GM12875 (cell line): ENCODE measurements at regions not wholly inside any gene's neighbourhood (a gene's known extent, or its start where the extent isn't known, plus 50 kb on each side); places are given as distances from the start of the nearest gene placed in this dataset.
"Not testable (repeated sequence)": the region's sequence is repeated elsewhere in the genome, so short reads cannot be mapped to it uniquely, and the experiment has no call there.

Experiments used
- H3K4me3 ChIP-seq: one replicate; pipeline ENCODE4 v1.5.1; 2011; ENCODE audit warnings: low read depth, low read length, control low read depth
- TF ChIP-seq, protein P1 (sequence below): IDR thresholded peaks from 2 replicates; pipeline ENCODE4 v1.5.1; 2011; ENCODE audit warnings: low read depth, mild to moderate bottlenecking, control low read depth, inconsistent platforms, low read length, moderate library complexity, borderline replicate concordance; ENCODE audit not compliant: insufficient read depth

- no peak overlapping the region for H3K4me3 ChIP-seq
- TF ChIP-seq, protein P1, sequence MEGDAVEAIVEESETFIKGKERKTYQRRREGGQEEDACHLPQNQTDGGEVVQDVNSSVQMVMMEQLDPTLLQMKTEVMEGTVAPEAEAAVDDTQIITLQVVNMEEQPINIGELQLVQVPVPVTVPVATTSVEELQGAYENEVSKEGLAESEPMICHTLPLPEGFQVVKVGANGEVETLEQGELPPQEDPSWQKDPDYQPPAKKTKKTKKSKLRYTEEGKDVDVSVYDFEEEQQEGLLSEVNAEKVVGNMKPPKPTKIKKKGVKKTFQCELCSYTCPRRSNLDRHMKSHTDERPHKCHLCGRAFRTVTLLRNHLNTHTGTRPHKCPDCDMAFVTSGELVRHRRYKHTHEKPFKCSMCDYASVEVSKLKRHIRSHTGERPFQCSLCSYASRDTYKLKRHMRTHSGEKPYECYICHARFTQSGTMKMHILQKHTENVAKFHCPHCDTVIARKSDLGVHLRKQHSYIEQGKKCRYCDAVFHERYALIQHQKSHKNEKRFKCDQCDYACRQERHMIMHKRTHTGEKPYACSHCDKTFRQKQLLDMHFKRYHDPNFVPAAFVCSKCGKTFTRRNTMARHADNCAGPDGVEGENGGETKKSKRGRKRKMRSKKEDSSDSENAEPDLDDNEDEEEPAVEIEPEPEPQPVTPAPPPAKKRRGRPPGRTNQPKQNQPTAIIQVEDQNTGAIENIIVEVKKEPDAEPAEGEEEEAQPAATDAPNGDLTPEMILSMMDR = no peak
Measured at GRCh38 chrX:3476973-3477372, 130.5 kb upstream of the MXRA5 start.

- not testable (repeated sequence) for H3K4me3 ChIP-seq
Measured at GRCh38 chrX:3470211-3470679, 123.8 kb upstream of the MXRA5 start.

DNA sequence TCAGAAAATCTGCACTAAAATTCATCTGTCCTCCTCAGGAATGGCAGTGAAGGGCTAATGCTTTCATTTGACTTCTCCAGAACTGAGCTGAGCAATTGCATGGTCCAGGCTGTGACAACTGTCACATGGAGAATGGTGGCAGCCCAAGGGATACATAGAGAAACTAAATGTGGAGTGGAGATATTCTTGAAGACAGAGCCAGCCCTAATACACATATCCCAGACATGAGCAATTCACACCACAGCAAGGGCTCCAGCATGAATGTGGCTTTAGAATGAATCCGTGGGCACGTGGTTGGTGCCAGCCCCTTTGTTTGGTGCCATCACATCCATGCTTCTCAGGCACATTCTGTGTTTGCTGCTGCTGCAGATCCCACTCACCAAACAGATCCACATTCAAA lies 121.6 kb upstream of the MXRA5 start:
- TF ChIP-seq, protein P1 = no peak
- H3K4me3 ChIP-seq = no peak overlapping the region

- TF ChIP-seq, protein P1 = no peak
- no peak overlapping the region for H3K4me3 ChIP-seq
Measured at GRCh38 chrX:3465017-3465416, 118.6 kb upstream of the MXRA5 start.

DNA sequence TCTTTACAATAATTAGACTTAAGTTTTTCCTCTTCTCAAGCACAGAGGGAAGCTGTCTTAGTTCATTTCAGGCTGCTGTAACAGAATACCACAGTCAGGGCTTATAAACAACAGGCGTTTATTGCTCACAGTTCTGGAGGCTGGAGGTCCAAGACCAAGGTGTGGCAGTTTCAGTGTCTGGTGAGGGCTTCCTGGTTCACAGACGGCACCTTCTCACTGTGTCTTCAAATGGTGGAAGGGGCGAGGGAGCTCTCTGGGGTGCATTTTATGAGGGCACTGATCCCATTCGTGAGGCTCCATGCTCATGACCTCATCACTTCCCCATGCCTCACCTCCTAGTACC lies 115.7 kb upstream of the MXRA5 start:
- no peak overlapping the region for H3K4me3 ChIP-seq
- TF ChIP-seq, protein P1 = no peak

DNA sequence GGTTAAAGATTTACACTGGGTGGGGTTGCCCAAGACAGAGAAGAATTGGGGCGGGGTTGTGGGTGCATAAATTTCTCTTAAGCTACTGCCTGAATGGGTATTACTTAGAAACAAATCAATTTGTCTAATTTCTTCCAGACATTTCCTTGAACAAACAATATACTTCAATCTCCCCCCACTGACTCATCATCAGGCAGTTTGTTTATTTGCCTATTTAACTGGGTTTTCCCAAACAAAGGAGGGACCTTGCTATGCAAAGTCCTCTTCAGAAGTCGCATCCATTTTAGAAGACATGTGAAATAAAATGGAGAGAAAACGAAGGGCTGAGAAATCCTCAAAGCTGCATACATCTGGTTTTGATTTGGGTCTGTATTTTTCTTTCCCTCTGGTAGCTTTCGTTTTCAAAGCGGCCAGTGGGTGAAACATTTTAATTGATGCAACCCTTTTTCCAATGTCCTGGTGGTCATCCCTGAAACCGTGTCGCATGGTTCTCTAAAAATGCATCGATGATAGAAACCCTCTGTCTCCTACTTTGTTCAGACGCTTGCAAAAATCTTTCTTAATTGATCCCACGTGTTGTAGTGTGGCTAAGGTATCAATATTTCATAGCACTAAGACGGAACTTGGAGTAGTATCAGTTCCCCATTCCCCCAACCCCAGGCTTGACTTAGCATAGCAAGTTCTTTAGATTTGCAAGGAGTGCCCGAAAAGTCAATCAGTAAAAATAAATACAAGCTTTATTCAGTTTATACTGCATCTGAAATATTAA lies 115.1 kb upstream of the MXRA5 start:
- TF ChIP-seq, protein P1 = no peak
- H3K4me3 ChIP-seq = no peak overlapping the region

DNA sequence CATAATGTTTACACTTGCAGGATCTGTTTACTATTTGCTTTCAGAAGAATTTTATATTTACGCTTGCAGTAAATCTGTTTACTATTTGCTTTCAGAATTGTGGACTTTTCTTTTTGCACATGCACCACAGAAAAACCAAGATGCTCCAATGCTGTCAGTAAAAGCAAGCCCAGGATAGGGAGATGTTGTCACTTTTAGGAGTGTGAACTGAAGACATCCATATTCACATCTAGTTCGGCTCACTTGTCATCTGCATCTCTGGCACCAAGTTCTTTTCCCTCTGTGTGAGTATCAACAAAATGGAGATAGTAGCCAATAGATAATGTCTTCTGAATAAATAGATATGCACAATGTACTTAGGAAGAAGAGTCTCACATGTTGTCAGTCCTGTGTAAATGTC lies 109.3 kb upstream of the MXRA5 start:
- H3K4me3 ChIP-seq = no peak overlapping the region
- TF ChIP-seq, protein P1 = no peak

DNA sequence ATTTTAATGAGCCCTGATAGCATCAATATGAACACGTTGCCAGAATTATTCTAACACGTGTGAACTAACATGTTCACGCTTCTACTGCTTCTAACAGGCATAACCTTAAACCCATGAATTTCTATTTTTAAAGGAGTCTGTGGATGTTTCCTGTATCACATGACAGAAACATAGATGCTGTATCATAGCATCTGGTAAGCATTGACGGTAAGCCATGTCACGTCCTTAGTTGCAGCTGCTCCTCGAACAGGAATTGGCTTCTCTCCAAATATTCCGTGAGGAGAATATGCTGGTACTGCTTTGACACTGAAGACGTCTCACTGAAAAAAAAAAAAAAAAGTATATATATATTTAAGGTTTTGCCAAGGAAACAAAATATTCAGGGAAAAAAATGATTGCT lies 105.1 kb upstream of the MXRA5 start:
- TF ChIP-seq, protein P1 = no peak
- H3K4me3 ChIP-seq = no peak overlapping the region
